ENCODE measurements at regions not wholly inside any gene's neighbourhood (a gene's known extent, or its start where the extent isn't known, plus 50 kb on each side); places are given as distances from the start of the nearest gene placed in this dataset.

DNA sequence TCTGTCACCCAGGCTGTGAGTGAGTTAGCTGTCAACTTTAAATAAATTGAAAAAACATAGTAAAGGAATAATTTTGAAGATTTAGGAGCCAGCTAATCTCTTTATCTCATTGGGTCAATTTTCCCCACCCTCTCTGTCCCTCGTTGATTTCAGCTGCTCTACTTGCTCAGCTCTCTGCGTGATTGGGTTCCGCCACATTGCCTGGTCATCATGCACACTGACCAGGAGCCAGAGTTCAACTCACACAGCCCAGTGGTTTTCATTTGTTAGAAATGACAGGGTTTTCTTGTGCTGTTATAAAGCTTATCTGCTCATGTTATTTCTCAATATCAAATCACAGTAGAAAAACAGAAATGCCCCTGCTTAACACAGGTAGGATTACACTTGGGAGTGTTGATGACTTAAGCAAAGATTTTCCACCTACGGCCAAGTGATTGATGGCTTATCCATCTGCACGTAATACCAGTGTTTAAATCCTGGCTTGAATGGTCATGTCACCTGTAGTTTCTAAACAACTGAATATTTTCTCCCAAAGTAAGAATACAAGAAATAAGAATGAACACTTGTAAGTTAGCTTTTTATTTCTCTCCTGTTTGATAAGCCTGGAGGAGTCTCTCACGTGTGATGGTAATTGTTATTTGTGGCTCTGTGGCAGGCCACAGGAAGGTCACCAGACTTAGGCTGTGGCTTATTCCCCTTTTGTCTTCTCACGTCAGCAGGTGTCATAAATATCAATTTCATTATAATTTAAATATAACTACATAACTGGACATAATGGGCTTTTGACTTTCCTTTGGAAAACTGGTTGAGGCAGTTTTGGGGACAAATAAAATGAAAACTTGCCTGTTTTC is 367.2 kb upstream of the DDHD1 start:
- Histone ChIP-seq H3K36me3 (no peaks in the 10 kb centered on the region), H3K4me1 (peaks cover 0 to 8% of the 10 kb centered on the region in 2 donors), H3K27me3 (no peaks in the 10 kb centered on the region), H3K9me3 (no peaks in the 10 kb centered on the region), H3K27ac (no peak overlapping the region), H3K4me3 (no peak overlapping the region)
- no peak for TF ChIP-seq CTCF (IDR thresholded peaks at IDR 0.05)
- intact Hi-C loops (cut with DNase I), result no loop called here
- ATAC-seq (no peak), DNase-seq (no peak)

DNA sequence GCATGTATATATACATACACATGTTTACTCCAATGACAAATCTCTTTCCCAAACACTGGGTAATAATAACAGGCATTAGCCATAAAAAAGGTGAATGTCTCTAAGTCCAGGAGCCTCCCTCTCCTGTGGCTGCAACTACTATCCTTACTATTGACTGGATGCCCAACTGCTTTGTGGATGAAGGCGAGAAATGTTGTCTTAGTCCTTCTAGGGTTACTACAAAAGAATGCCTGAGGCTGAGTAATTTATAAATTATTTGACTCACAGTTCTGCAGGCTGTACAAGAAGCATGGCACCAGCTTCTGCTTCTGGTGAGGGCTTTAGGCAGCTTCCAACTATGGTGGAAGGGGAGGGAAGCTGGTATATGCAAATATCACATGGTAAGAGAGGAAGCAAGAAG is 366.0 kb upstream of the DDHD1 start:
- Histone ChIP-seq H3K4me1 (peaks cover 0 to 10% of the 10 kb centered on the region in 2 donors), H3K4me3 (no peak overlapping the region), H3K27me3 (no peaks in the 10 kb centered on the region), H3K9me3 (no peaks in the 10 kb centered on the region), H3K36me3 (no peaks in the 10 kb centered on the region), H3K27ac (no peak overlapping the region)
- intact Hi-C loops (cut with DNase I), result no loop called here
- DNase-seq (no peak), ATAC-seq (no peak)
- TF ChIP-seq CTCF (IDR thresholded peaks at IDR 0.05), result no peak

DNA sequence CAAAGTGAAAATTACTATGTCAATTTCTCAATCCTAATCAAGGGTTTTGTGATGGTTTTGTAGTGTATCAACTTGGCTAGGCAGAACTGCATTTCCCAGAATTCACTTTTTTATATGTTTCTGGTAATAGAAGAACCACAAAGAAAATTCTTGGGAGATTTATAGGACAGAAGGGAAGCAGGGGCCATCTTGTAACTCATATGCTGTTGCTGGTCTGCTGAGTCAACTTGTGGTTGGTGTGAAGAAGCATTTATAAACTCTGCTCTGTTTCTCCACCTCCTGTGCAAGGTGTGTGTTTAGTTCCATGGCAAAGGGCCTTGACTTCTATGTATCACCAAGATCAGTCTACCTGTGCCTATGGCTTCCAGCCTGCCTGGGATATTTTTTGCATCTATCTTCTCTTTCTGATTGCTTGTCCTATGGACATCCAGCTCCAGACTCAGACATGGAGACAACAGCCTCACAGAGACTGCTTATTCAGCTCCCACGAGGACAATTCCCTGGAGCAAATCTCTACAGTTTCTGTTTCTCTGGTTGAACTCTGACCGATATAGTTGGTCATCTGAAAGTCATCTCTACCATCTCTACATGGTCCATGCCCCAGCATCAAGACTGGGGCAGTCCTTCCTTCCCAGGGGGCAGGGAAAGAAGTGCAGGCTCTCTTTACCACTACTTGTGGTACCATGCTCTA is 364.3 kb upstream of the DDHD1 start:
- Histone ChIP-seq H3K4me1 (peaks cover 0 to 10% of the 10 kb centered on the region in 2 donors), H3K9me3 (no peaks in the 10 kb centered on the region), H3K27ac (no peak overlapping the region), H3K4me3 (no peak overlapping the region), H3K27me3 (no peaks in the 10 kb centered on the region), H3K36me3 (no peaks in the 10 kb centered on the region)
- DNase-seq (no peak), ATAC-seq (peak; percentile 14)
- intact Hi-C loops (cut with DNase I), result no loop called here
- no peak for TF ChIP-seq CTCF (IDR thresholded peaks at IDR 0.05)

DNA sequence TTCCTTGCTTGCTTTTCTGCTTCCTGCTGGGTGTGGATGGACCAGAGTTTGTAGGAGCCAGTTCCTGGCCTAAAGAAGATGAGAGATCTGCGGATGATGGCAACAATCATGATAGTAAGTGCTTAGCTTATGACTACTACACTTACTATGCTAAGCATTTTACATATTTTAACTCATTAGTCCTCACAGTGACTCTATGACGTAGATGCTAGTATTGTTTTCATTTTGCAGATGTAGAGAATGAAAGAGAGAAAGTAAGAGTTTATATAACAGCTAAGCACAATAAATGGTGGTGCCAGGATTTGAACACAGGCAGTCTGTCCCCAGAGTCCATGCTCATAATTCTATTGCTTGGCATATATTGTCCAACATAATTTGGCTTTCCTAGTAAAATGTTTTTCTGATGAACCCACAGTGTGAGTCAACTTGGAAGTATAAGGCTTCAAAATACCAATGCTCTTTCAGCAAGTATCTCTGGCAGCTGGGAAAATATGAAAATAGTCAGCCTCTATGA is 363.2 kb upstream of the DDHD1 start:
- intact Hi-C loops (cut with DNase I), result no loop called here
- Histone ChIP-seq H3K4me3 (no peak overlapping the region), H3K9me3 (no peaks in the 10 kb centered on the region), H3K4me1 (peaks cover 0 to 10% of the 10 kb centered on the region in 2 donors), H3K36me3 (no peaks in the 10 kb centered on the region), H3K27me3 (no peaks in the 10 kb centered on the region), H3K27ac (no peak overlapping the region)
- peak; percentile 42 for ATAC-seq
- DNase-seq, result no peak
- no peak for TF ChIP-seq CTCF (IDR thresholded peaks at IDR 0.05)

DNA sequence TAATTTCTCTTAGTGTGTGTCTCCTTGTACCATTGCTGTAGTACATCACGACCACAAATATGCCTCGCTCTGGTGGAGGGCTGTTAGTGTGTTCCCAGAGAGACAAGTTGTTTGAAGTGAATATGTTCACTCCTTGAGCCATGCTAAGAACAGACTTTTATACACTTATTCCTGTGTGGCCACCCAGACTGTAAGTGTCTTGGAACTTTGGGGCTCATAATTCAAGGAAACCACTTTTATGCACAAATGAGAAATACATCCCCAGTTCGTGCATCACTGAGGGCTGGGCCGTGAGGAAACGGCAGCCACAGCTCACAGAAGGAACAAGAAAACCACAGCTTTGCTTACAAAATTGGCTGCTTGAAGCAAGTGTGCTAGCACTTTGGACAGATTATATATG is 362.2 kb upstream of the DDHD1 start:
- ATAC-seq (peak; percentile 34), DNase-seq (no peak)
- H3K27me3 ChIP-seq, result no peaks in the 10 kb centered on the region
- no peaks in the 10 kb centered on the region for H3K36me3 ChIP-seq
- no peak for TF ChIP-seq CTCF (IDR thresholded peaks at IDR 0.05)
- intact Hi-C loops (cut with DNase I), result no loop called here
- H3K4me1 ChIP-seq, result peaks cover 0 to 10% of the 10 kb centered on the region in 2 donors
- H3K9me3 ChIP-seq, result no peaks in the 10 kb centered on the region
- H3K27ac ChIP-seq, result no peak overlapping the region
- H3K4me3 ChIP-seq, result no peak overlapping the region

Data from left lung (tissue), 4 donors.